ENCODE measurements at regions not wholly inside any gene's neighbourhood (a gene's known extent, or its start where the extent isn't known, plus 50 kb on each side); places are given as distances from the start of the nearest gene placed in this dataset.

DNA sequence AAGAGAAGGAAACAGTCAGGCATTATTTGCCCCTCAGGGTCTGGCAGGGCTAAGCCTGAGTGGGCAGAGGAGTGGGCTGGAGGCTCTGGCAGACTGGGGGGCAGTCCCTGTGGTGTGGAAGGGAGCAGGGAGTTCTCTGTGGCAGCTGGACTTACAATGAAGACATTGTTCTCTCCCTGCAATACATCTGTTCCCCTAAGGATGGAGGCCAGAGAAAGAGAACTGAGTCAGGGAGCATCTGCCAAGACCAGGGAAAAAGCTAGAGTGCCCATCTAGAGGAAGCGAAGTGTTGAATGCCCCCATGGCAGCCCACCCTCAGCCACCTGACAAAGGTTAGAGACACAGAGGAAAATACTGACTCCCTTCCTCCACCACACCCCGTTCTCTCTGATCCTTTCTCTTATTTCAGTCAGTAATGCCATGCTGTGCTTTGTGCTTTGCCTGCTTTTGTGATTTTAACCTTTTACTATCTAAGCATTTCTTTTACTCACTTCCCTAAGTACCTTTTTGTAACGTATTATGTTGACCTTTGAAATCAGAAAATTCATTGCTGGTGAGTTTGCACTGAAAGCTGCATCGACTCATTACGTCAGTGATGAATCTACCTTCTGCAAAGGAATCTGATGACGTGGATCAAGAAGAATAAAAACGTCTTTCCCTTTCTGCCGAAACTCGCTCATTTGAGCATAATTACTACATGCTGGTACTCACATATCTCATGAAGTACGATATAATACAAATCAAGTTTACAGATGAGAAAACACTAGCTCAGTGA lies 76.0 kb downstream of the ACTL7B start:
- no peak for TF ChIP-seq CTCF (IDR thresholded peaks at IDR 0.05; ENCODE audit: low read depth, low read length)
- TF ChIP-seq MAX (IDR thresholded peaks at IDR 0.05; ENCODE audit: low read depth, low read length), result no peak
